ENCODE measurements at regions not wholly inside any gene's neighbourhood (a gene's known extent, or its start where the extent isn't known, plus 50 kb on each side); places are given as distances from the start of the nearest gene placed in this dataset.

- H3K9ac ChIP-seq (ENCODE audit: low read depth in 2 of 2, low read length in 2 of 2), result no peak overlapping the region
- intact Hi-C loops (cut with DNase I), result no loop called here
- no peak overlapping the region for H3K4me3 ChIP-seq
- H3K27ac ChIP-seq, result no peak overlapping the region
- no peak for DNase-seq
- no peaks in the 10 kb centered on the region for H3K36me3 ChIP-seq
- no peak for TF ChIP-seq CTCF (IDR thresholded peaks at IDR 0.05)
- H3K27me3 ChIP-seq, result no peaks in the 10 kb centered on the region
- H3K9me3 ChIP-seq, result no peaks in the 10 kb centered on the region
- no peaks in the 10 kb centered on the region for H3K4me1 ChIP-seq
These were observed 154.2 kb upstream of the TSLP start for GRCh38 chr5:110917161-110917875.

- no peaks in the 10 kb centered on the region for H3K4me1 ChIP-seq
- no peak for DNase-seq
- H3K36me3 ChIP-seq, result no peaks in the 10 kb centered on the region
- no peak overlapping the region for H3K9ac ChIP-seq (ENCODE audit: low read depth in 2 of 2, low read length in 2 of 2)
- H3K27me3 ChIP-seq, result no peaks in the 10 kb centered on the region
- no peak overlapping the region for H3K27ac ChIP-seq
- no peaks in the 10 kb centered on the region for H3K9me3 ChIP-seq
- no peak overlapping the region for H3K4me3 ChIP-seq
- intact Hi-C loops (cut with DNase I), result no loop called here
- TF ChIP-seq CTCF (IDR thresholded peaks at IDR 0.05), result no peak
These were observed 152.8 kb upstream of the TSLP start for GRCh38 chr5:110918683-110919082.

- no peak overlapping the region for H3K4me3 ChIP-seq
- no peak for DNase-seq
- H3K36me3 ChIP-seq, result no peaks in the 10 kb centered on the region
- H3K27me3 ChIP-seq, result no peaks in the 10 kb centered on the region
- intact Hi-C loops (cut with DNase I), result no loop called here
- H3K9me3 ChIP-seq, result no peaks in the 10 kb centered on the region
- H3K27ac ChIP-seq, result no peak overlapping the region
- H3K4me1 ChIP-seq, result no peaks in the 10 kb centered on the region
- no peak for TF ChIP-seq CTCF (IDR thresholded peaks at IDR 0.05)
- no peak overlapping the region for H3K9ac ChIP-seq (ENCODE audit: low read depth in 2 of 2, low read length in 2 of 2)
These were observed 147.5 kb upstream of the TSLP start for GRCh38 chr5:110923971-110924370.

- Histone ChIP-seq H3K9ac (ENCODE audit: low read depth in 2 of 2, low read length in 2 of 2) (no peak overlapping the region), H3K9me3 (no peaks in the 10 kb centered on the region), H3K36me3 (no peaks in the 10 kb centered on the region), H3K4me1 (no peaks in the 10 kb centered on the region), H3K27me3 (no peaks in the 10 kb centered on the region), H3K4me3 (no peak overlapping the region), H3K27ac (no peak overlapping the region)
- TF ChIP-seq CTCF (IDR thresholded peaks at IDR 0.05), result no peak
- intact Hi-C loops (cut with DNase I), result no loop called here
- no peak for DNase-seq
These were observed 146.1 kb upstream of the TSLP start for GRCh38 chr5:110925398-110925797.

GRCh38 chr5:110925916-110926315 lies 145.6 kb upstream of the TSLP start:
- TF ChIP-seq CTCF (IDR thresholded peaks at IDR 0.05), result no peak
- no peak for DNase-seq
- Histone ChIP-seq H3K9ac (ENCODE audit: low read depth in 2 of 2, low read length in 2 of 2) (no peak overlapping the region), H3K4me1 (no peaks in the 10 kb centered on the region), H3K27ac (no peak overlapping the region), H3K36me3 (no peaks in the 10 kb centered on the region), H3K4me3 (no peak overlapping the region), H3K27me3 (no peaks in the 10 kb centered on the region), H3K9me3 (no peaks in the 10 kb centered on the region)
- intact Hi-C loops (cut with DNase I), result no loop called here

Measured in colonic mucosa (tissue), 4 donors.